Liver (tissue), 8 donors: ENCODE measurements at regions not wholly inside any gene's neighbourhood (a gene's known extent, or its start where the extent isn't known, plus 50 kb on each side); places are given as distances from the start of the nearest gene placed in this dataset.
A peak's percentile ranks its signal among the peaks of the same experiment; 100 is the strongest.

Source experiments
- DNase-seq: peaks from one replicate; pipeline ENCODE4 v3.0.0-alpha.2; 2017; ENCODE audit warnings: low spot score
- H3K27ac ChIP-seq, 2 donors: one replicate each; pipeline ENCODE4 v1.7.0; 2013; ENCODE audit warnings: inconsistent platforms in 2 of 2, low read length in 2 of 2, control low read depth in 1 of 2, low read depth in 1 of 2, mild to moderate bottlenecking in 1 of 2
- H3K27me3 ChIP-seq, 4 donors: one replicate each; pipeline versions ENCODE4 v1.6.1 to v1.7.0; 2013; ENCODE audit warnings: low read length in 3 of 4, inconsistent platforms in 1 of 4, mild to moderate bottlenecking in 1 of 4, moderate library complexity in 1 of 4; ENCODE audit not compliant: control insufficient read depth in 4 of 4, insufficient read depth in 4 of 4
- H3K36me3 ChIP-seq, 4 donors: one replicate each; pipeline versions ENCODE4 v1.6.1 to v1.7.0; 2013; ENCODE audit warnings: low read length in 3 of 4, mild to moderate bottlenecking in 3 of 4, low read depth in 1 of 4, moderate library complexity in 1 of 4; ENCODE audit not compliant: control insufficient read depth in 4 of 4, insufficient read depth in 3 of 4
- H3K4me1 ChIP-seq, 4 donors: one replicate each; pipeline versions ENCODE4 v1.6.1 to v1.7.0; 2013; ENCODE audit warnings: low read length in 3 of 4, mild to moderate bottlenecking in 3 of 4, moderate library complexity in 1 of 4; ENCODE audit not compliant: control insufficient read depth in 4 of 4, insufficient read depth in 4 of 4
- H3K4me3 ChIP-seq, 3 donors: one replicate each; pipeline versions ENCODE4 v1.6.1 to v1.7.0; 2013; ENCODE audit warnings: low read length in 3 of 3, control low read depth in 1 of 3, low read depth in 1 of 3, mild to moderate bottlenecking in 1 of 3
- H3K9ac ChIP-seq, 2 donors: one replicate each; pipeline ENCODE4 v1.7.0; 2013; ENCODE audit warnings: low read length in 2 of 2, mild to moderate bottlenecking in 2 of 2, moderate library complexity in 2 of 2, control low read depth in 1 of 2, low read depth in 1 of 2
- H3K9me3 ChIP-seq, 4 donors: one replicate each; pipeline versions ENCODE4 v1.6.1 to v1.7.0; 2013; ENCODE audit warnings: low read length in 3 of 4; ENCODE audit not compliant: control insufficient read depth in 4 of 4
- ATF3 ChIP-seq: IDR thresholded peaks from 2 replicates; pipeline ENCODE4 v1.6.1; 2016; ENCODE audit warnings: antibody characterized with exemption
- EGR1 ChIP-seq, 2 donors: IDR thresholded peaks; 2 replicates each; pipeline ENCODE4 v1.6.1; 2016 to 2018; ENCODE audit warnings: antibody characterized with exemption in 2 of 2, low read depth in 2 of 2
- FOXA1 ChIP-seq: IDR thresholded peaks from 2 replicates; pipeline ENCODE4 v1.6.1; 2016; ENCODE audit warnings: antibody characterized with exemption
- HNF4A ChIP-seq, 2 donors: conservative IDR thresholded peaks; 2 replicates each; pipeline ENCODE4 v1.6.1; 2016; ENCODE audit warnings: antibody characterized with exemption in 2 of 2, mild to moderate bottlenecking in 2 of 2
- HNF4G ChIP-seq: IDR thresholded peaks from 2 replicates; pipeline ENCODE4 v1.6.1; 2016; ENCODE audit warnings: antibody characterized with exemption
- JUND ChIP-seq, 2 donors: IDR thresholded peaks; 2 replicates each; pipeline ENCODE4 v1.6.1; 2016; ENCODE audit warnings: antibody characterized with exemption in 2 of 2
- NR2F2 ChIP-seq: IDR thresholded peaks from 2 replicates; pipeline ENCODE4 v1.6.1; 2016; ENCODE audit warnings: antibody characterized with exemption
- REST ChIP-seq: IDR thresholded peaks from 2 replicates; pipeline ENCODE4 v1.6.1; 2016; ENCODE audit warnings: antibody characterized with exemption, mild to moderate bottlenecking
- RXRA ChIP-seq, 2 donors: IDR thresholded peaks; 2 replicates each; pipeline ENCODE4 v1.6.1; 2017 to 2018; ENCODE audit warnings: antibody characterized with exemption in 2 of 2, mild to moderate bottlenecking in 1 of 2
- SP1 ChIP-seq: IDR thresholded peaks from 2 replicates; pipeline ENCODE4 v1.6.1; 2018; ENCODE audit warnings: antibody characterized with exemption, mild to moderate bottlenecking
- TAF1 ChIP-seq: conservative IDR thresholded peaks from 2 replicates; pipeline ENCODE4 v1.6.1; 2016; ENCODE audit warnings: antibody characterized with exemption, mild to moderate bottlenecking
- YY1 ChIP-seq: IDR thresholded peaks from 2 replicates; pipeline ENCODE4 v1.6.1; 2016; ENCODE audit warnings: antibody characterized with exemption, mild to moderate bottlenecking
- WGBS: extraction: QIAGEN DNeasy Blood & Tissue Kit; methylation state at CpG from one replicate; pipeline ENCODE4 v1.1.7; 2013; 5-methylcytosine and 5-hydroxymethylcytosine counted together
- TF ChIP-seq, protein P1 (sequence below): IDR thresholded peaks from 2 replicates; pipeline ENCODE4 v1.6.1; 2016; ENCODE audit warnings: antibody characterized with exemption
- TF ChIP-seq, protein P2 (sequence below): fragments of 150-350 bp; IDR thresholded peaks from 2 replicates; pipeline ENCODE4 v1.5.1; 2017; ENCODE audit warnings: improper control_type of control experiment, low read depth, low read length; ENCODE audit not compliant: missing input control
- TF ChIP-seq, protein P3 (sequence below): IDR thresholded peaks from 2 replicates; pipeline ENCODE4 v1.6.1; 2016; ENCODE audit warnings: antibody characterized with exemption
- donor health status: healthy.
- donor health status: healthy.
- donor health status: healthy.
- donor health status: healthy.
- donor health status: healthy.

DNA sequence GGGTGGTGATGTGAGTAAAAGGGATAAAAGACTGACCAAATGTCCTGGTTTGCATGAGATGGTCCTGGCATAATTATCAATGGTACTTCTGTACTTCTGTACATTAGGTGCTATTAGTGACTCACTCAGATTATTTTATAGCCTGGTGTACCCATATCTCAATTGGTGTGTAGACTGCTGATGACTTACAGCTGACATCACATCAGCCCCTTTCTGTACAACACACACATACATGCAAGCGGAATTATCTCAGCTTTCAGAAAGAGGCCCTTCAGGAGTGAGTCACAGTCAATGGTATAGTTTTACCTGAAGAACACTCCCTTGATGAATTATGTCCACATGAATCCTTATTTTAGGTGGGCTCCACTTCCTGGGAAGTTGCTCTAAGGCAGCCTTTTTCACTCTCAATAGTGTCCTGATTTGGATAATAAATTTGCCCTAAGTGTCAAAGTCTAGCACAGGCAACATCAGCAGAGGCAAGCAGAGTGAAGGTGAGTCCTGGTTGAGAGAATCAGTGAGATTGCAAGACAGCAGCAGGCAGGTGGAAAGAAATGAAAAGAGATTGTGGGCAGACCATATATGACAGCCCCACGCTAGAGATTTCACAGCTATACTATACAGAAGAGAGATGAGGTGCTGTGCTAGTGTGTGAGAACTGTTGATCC is 137.0 kb downstream of the ZPLD1 start:
- TF ChIP-seq FOXA1 (no peak), HNF4A (conservative IDR thresholded peaks at IDR 0.05) (peak in 1 of 2 donors; percentile 43)
- no peak overlapping the region for H3K27ac ChIP-seq

GRCh38 chr3:102573483-102574028 is 138.7 kb downstream of the ZPLD1 start:
- DNase-seq, result no peak
- Histone ChIP-seq H3K9ac (no peak overlapping the region), H3K27ac (no peak overlapping the region), H3K27me3 (no peaks in the 10 kb centered on the region), H3K4me3 (no peak overlapping the region), H3K4me1 (peaks cover 0 to 29% (median 22%) of the 10 kb centered on the region in 4 donors), H3K36me3 (no peaks in the 10 kb centered on the region), H3K9me3 (no peaks in the 10 kb centered on the region)
- 91% methylated on average over 3 of the region's 3 CpGs for WGBS
- TF ChIP-seq REST (no peak), ATF3 (no peak), YY1 (no peak), HNF4G (no peak), NR2F2 (no peak), FOXA1 (no peak), EGR1 (IDR thresholded peaks at IDR 0.05; ENCODE audit: low read depth in 2 of 2) (no peak), SP1 (no peak), HNF4A (conservative IDR thresholded peaks at IDR 0.05) (no peak)
- TF ChIP-seq, protein P1, sequence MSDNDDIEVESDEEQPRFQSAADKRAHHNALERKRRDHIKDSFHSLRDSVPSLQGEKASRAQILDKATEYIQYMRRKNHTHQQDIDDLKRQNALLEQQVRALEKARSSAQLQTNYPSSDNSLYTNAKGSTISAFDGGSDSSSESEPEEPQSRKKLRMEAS, result no peak
- TF ChIP-seq, protein P2, sequence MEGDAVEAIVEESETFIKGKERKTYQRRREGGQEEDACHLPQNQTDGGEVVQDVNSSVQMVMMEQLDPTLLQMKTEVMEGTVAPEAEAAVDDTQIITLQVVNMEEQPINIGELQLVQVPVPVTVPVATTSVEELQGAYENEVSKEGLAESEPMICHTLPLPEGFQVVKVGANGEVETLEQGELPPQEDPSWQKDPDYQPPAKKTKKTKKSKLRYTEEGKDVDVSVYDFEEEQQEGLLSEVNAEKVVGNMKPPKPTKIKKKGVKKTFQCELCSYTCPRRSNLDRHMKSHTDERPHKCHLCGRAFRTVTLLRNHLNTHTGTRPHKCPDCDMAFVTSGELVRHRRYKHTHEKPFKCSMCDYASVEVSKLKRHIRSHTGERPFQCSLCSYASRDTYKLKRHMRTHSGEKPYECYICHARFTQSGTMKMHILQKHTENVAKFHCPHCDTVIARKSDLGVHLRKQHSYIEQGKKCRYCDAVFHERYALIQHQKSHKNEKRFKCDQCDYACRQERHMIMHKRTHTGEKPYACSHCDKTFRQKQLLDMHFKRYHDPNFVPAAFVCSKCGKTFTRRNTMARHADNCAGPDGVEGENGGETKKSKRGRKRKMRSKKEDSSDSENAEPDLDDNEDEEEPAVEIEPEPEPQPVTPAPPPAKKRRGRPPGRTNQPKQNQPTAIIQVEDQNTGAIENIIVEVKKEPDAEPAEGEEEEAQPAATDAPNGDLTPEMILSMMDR, result no peak

More for the DNA sequence above, 137.0 kb downstream of the ZPLD1 start:
- no peaks in the 10 kb centered on the region for H3K9me3 ChIP-seq
- no peak overlapping the region for H3K4me3 ChIP-seq
- H3K36me3 ChIP-seq, result no peaks in the 10 kb centered on the region
- H3K9ac ChIP-seq, result no peak overlapping the region
- no peak for DNase-seq
- 90% methylated on average over 2 of the region's 2 CpGs for WGBS
- H3K27me3 ChIP-seq, result no peaks in the 10 kb centered on the region
- H3K4me1 ChIP-seq, result peaks cover 0 to 29% (median 22%) of the 10 kb centered on the region in 4 donors

DNA sequence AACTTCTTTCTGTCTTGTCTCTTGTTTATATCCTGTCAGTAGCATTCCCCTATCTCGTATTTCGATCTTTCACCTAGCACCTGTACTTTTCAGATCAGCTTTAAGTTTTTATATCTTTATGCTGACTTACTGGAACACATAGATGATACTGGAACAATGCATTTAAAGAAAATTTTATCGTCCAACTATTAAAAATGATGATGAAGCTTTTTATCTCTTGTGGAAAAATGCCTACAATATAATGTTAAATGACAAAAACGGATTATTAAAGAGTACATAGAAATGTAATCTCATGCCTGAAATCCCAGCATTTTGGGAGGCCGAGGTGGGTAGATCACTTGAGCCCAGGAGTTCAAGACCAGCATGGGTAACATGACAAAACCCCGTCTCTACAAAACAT is 139.5 kb downstream of the ZPLD1 start:
- Histone ChIP-seq H3K9ac (no peak overlapping the region), H3K9me3 (no peaks in the 10 kb centered on the region), H3K4me3 (no peak overlapping the region), H3K36me3 (no peaks in the 10 kb centered on the region), H3K4me1 (peaks cover 0 to 29% (median 22%) of the 10 kb centered on the region in 4 donors), H3K27me3 (no peaks in the 10 kb centered on the region), H3K27ac (no peak overlapping the region)
- DNase-seq, result no peak
- 80% methylated on average over 6 of the region's 6 CpGs for WGBS
- TF ChIP-seq EGR1 (IDR thresholded peaks at IDR 0.05; ENCODE audit: low read depth in 2 of 2), result no peak
- TF ChIP-seq TAF1, result no peak
- no peak for TF ChIP-seq HNF4A (conservative IDR thresholded peaks at IDR 0.05)
- no peak for TF ChIP-seq NR2F2
- no peak for TF ChIP-seq YY1
- TF ChIP-seq FOXA1, result no peak
- TF ChIP-seq, protein P3, sequence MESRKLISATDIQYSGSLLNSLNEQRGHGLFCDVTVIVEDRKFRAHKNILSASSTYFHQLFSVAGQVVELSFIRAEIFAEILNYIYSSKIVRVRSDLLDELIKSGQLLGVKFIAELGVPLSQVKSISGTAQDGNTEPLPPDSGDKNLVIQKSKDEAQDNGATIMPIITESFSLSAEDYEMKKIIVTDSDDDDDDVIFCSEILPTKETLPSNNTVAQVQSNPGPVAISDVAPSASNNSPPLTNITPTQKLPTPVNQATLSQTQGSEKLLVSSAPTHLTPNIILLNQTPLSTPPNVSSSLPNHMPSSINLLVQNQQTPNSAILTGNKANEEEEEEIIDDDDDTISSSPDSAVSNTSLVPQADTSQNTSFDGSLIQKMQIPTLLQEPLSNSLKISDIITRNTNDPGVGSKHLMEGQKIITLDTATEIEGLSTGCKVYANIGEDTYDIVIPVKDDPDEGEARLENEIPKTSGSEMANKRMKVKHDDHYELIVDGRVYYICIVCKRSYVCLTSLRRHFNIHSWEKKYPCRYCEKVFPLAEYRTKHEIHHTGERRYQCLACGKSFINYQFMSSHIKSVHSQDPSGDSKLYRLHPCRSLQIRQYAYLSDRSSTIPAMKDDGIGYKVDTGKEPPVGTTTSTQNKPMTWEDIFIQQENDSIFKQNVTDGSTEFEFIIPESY, result no peak
- TF ChIP-seq JUND (IDR thresholded peaks at IDR 0.05), result no peak
- no peak for TF ChIP-seq REST
- TF ChIP-seq RXRA (IDR thresholded peaks at IDR 0.05), result no peak
